MM.1S (cell line): ENCODE measurements at regions not wholly inside any gene's neighbourhood (a gene's known extent, or its start where the extent isn't known, plus 50 kb on each side); places are given as distances from the start of the nearest gene placed in this dataset.

ENCODE experiments used
- DNase-seq: peaks from one replicate; pipeline ENCODE4 v3.0.0-alpha.2; 2015
- H2AFZ ChIP-seq: fragments of 300-600 bp; sonication (generic); 2 replicates; pipeline ENCODE4 v1.6.0; 2016; ENCODE audit warnings: antibody characterized with exemption, low read length
- H3F3A ChIP-seq: fragments of 300-600 bp; sonication (generic); 2 replicates; pipeline ENCODE4 v1.6.1; 2016; ENCODE audit warnings: mild to moderate bottlenecking, antibody characterized with exemption, low read length, moderate library complexity, mixed read lengths; ENCODE audit not compliant: insufficient read depth
- H3K27ac ChIP-seq: fragments of 300-600 bp; sonication (generic); 2 replicates; pipeline ENCODE4 v1.5.1; 2016; ENCODE audit warnings: mild to moderate bottlenecking, low read length
- H3K27me3 ChIP-seq: fragments of 300-600 bp; sonication (generic); replicated peaks from 2 replicates; pipeline ENCODE4 v1.6.0; 2016; ENCODE audit warnings: low read length; ENCODE audit not compliant: insufficient read depth
- H3K36me3 ChIP-seq: fragments of 300-600 bp; sonication (generic); replicated peaks from 2 replicates; pipeline ENCODE4 v1.6.1; 2016; ENCODE audit warnings: mild to moderate bottlenecking, low read length, mixed read lengths; ENCODE audit not compliant: insufficient read depth
- H3K4me1 ChIP-seq: fragments of 300-600 bp; sonication (generic); 2 replicates; pipeline ENCODE4 v1.6.1; 2016; ENCODE audit warnings: low read length, mixed read lengths
- H3K4me2 ChIP-seq: fragments of 300-600 bp; sonication (generic); 2 replicates; pipeline ENCODE4 v1.6.0; 2016; ENCODE audit warnings: low read depth, low read length
- H3K4me3 ChIP-seq: fragments of 300-600 bp; sonication (generic); 2 replicates; pipeline ENCODE4 v1.5.1; 2016; ENCODE audit warnings: low read length, mixed read lengths
- H3K79me2 ChIP-seq: fragments of 300-600 bp; sonication (generic); 2 replicates; pipeline ENCODE4 v1.6.1; 2016; ENCODE audit warnings: mixed run types, low read length, mixed read lengths
- H3K9ac ChIP-seq: fragments of 300-600 bp; sonication (generic); 2 replicates; pipeline ENCODE4 v1.6.1; 2016; ENCODE audit warnings: low read length, mixed read lengths
- H3K9me2 ChIP-seq: fragments of 300-600 bp; sonication (generic); replicated peaks from 2 replicates; pipeline ENCODE4 v1.6.1; 2016; ENCODE audit warnings: mild to moderate bottlenecking, low read length, mixed read lengths; ENCODE audit not compliant: insufficient read depth
- H3K9me3 ChIP-seq: fragments of 300-600 bp; sonication (generic); replicated peaks from 2 replicates; pipeline ENCODE4 v1.6.1; 2016; ENCODE audit warnings: mild to moderate bottlenecking, low read length, mixed read lengths; ENCODE audit not compliant: insufficient read depth
- H4K20me1 ChIP-seq: fragments of 300-600 bp; sonication (generic); 2 replicates; pipeline ENCODE4 v1.6.1; 2016; ENCODE audit warnings: mild to moderate bottlenecking, low read length, moderate library complexity, mixed read lengths; ENCODE audit not compliant: insufficient read depth
- CTCF ChIP-seq: fragments of 300-600 bp; sonication (generic); IDR thresholded peaks from 2 replicates; pipeline ENCODE4 v1.5.1; 2016; ENCODE audit warnings: antibody characterized with exemption, low read length, mixed read lengths
- EZH2 ChIP-seq: fragments of 300-600 bp; sonication (generic); optimal IDR thresholded peaks from 2 replicates; pipeline ENCODE3; 2017; ENCODE audit warnings: low read depth, mild to moderate bottlenecking, antibody characterized with exemption, low read length, mixed read lengths
- EZH2phosphoT487 ChIP-seq: fragments of 300-600 bp; sonication (generic); IDR thresholded peaks from 2 replicates; pipeline ENCODE4 v1.6.1; 2018; ENCODE audit warnings: antibody characterized with exemption, low read length

GRCh38 chr2:118177884-118178283, 89.6 kb downstream of the INSIG2 start:
- DNase-seq = no peak
- Histone ChIP-seq H3K27me3 (no peaks in the 10 kb centered on the region), H3K4me2 (no peak overlapping the region), H4K20me1 (no peaks in the 10 kb centered on the region), H3K9me2 (no peaks in the 10 kb centered on the region), H2AFZ (no peak overlapping the region), H3K4me3 (no peak overlapping the region), H3K4me1 (no peaks in the 10 kb centered on the region), H3K9me3 (no peaks in the 10 kb centered on the region), H3K79me2 (no peaks in the 10 kb centered on the region), H3K36me3 (no peaks in the 10 kb centered on the region), H3K27ac (no peak overlapping the region), H3F3A (no peaks in the 10 kb centered on the region), H3K9ac (no peak overlapping the region)
- no peak for TF ChIP-seq EZH2
- no peak for TF ChIP-seq CTCF
- no peak for TF ChIP-seq EZH2phosphoT487

DNA sequence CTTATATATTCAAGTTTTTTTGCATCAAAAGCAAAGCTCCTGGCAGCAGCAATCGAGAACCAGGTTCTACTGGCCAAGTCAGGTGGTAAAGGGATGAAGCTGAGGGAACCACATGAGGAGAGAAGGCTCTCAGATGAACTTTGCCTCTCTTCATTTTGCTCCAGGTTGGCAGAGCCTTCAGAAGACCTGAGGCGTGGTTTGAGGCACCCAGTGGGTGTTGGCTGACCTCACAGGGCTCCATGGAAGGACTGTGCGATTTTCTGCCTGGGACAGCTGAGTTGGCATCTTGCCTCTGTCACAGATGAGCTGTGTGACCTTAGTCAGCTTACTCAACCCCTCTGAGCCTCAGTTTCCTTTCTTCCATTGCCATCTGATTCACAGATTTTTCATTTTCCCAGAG, 89.0 kb downstream of the INSIG2 start:
- Histone ChIP-seq H3K9me3 (no peaks in the 10 kb centered on the region), H3K4me1 (no peaks in the 10 kb centered on the region), H3K36me3 (no peaks in the 10 kb centered on the region), H3K4me3 (no peak overlapping the region), H3K27ac (no peak overlapping the region), H4K20me1 (no peaks in the 10 kb centered on the region), H3F3A (no peaks in the 10 kb centered on the region), H2AFZ (no peak overlapping the region), H3K79me2 (no peaks in the 10 kb centered on the region), H3K27me3 (no peaks in the 10 kb centered on the region), H3K9ac (no peak overlapping the region), H3K9me2 (no peaks in the 10 kb centered on the region), H3K4me2 (no peak overlapping the region)
- no peak for TF ChIP-seq EZH2phosphoT487
- no peak for TF ChIP-seq CTCF
- DNase-seq = no peak

DNA sequence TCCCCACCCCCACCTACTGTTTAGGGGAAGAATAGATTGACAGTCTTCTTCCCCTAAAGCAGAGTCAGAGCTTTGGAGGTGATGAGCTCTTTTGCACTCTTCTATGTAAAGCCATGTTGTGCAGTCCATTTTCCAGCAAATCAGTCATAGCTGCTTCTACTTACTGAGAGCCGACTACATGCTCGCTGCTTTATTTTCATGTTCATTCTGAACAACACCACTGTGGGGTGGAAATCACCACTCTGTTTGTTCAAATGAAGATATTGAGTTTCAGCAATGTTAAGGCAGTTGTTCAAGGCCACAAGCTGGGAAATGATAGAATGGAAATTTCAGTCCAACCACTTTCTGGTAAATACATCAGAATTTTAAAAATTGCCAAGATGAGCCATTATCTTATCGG, 88.3 kb downstream of the INSIG2 start:
- Histone ChIP-seq H4K20me1 (no peaks in the 10 kb centered on the region), H3K4me2 (no peak overlapping the region), H3K27ac (no peak overlapping the region), H3F3A (no peaks in the 10 kb centered on the region), H3K27me3 (no peaks in the 10 kb centered on the region), H3K4me3 (no peak overlapping the region), H3K9ac (no peak overlapping the region), H2AFZ (no peak overlapping the region), H3K36me3 (no peaks in the 10 kb centered on the region), H3K9me3 (no peaks in the 10 kb centered on the region), H3K9me2 (no peaks in the 10 kb centered on the region), H3K79me2 (no peaks in the 10 kb centered on the region), H3K4me1 (no peaks in the 10 kb centered on the region)
- TF ChIP-seq CTCF = no peak
- TF ChIP-seq EZH2phosphoT487 = no peak
- no peak for TF ChIP-seq EZH2
- no peak for DNase-seq

DNA sequence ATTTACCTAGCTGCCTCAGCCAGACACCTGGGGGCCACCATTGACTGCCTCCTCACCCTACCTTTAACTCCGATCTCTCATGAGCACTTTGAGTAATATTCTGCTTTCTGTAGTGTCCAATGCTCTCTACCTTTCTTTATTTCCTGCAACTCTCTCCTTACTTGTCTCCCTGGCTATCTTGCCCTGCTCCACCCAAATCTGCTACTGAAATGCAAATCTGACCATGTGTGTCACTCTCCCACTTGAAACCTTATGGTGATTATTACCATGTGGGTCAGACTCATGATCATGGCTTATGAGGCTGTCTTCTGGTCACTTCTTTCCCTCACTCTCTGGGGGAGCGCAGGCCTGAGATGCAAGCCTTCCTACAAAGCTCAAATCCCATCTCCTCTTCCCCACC, 83.3 kb downstream of the INSIG2 start:
- DNase-seq = no peak
- TF ChIP-seq EZH2 = no peak
- no peak for TF ChIP-seq EZH2phosphoT487
- TF ChIP-seq CTCF = no peak
- no peak overlapping the region for H2AFZ ChIP-seq
- H4K20me1 ChIP-seq = no peaks in the 10 kb centered on the region
- no peak overlapping the region for H3K4me2 ChIP-seq
- no peak overlapping the region for H3K27ac ChIP-seq
- H3K27me3 ChIP-seq = no peaks in the 10 kb centered on the region
- H3F3A ChIP-seq = no peaks in the 10 kb centered on the region
- H3K36me3 ChIP-seq = no peaks in the 10 kb centered on the region
- H3K9me2 ChIP-seq = no peaks in the 10 kb centered on the region
- H3K4me3 ChIP-seq = no peak overlapping the region
- H3K4me1 ChIP-seq = no peaks in the 10 kb centered on the region
- H3K9me3 ChIP-seq = no peaks in the 10 kb centered on the region
- no peak overlapping the region for H3K9ac ChIP-seq
- H3K79me2 ChIP-seq = no peaks in the 10 kb centered on the region
